ENCODE measurements at regions not wholly inside any gene's neighbourhood (a gene's known extent, or its start where the extent isn't known, plus 50 kb on each side); places are given as distances from the start of the nearest gene placed in this dataset.

GRCh38 chr12:59191372-59191771 is 271.1 kb upstream of the LRIG3 start (continued):
- TF ChIP-seq ZNF687 (IDR thresholded peaks at IDR 0.05), result no peak
- no peak for TF ChIP-seq HDAC6 (IDR thresholded peaks at IDR 0.05; ENCODE audit: unreplicated experiment)
- TF ChIP-seq SPI1 (IDR thresholded peaks at IDR 0.05; ENCODE audit: borderline replicate concordance, insufficient read depth, low read depth, low read length), result no peak
- TF ChIP-seq SP1 (IDR thresholded peaks at IDR 0.05; ENCODE audit: low read depth, low read length), result no peak
- no peak for TF ChIP-seq TBL1XR1 (IDR thresholded peaks at IDR 0.05; ENCODE audit: low read depth, low read length)
- TF ChIP-seq BMI1 (IDR thresholded peaks at IDR 0.05; ENCODE audit: borderline replicate concordance), result no peak

- no peaks in the 10 kb centered on the region for H3K79me2 ChIP-seq (ENCODE audit: control insufficient read depth, insufficient read depth, low read length)
- no peaks in the 10 kb centered on the region for H3K36me3 ChIP-seq (ENCODE audit: control insufficient read depth in 2 of 2, insufficient read depth in 2 of 2, low read length in 1 of 2)
- BruUV-seq (replicated peaks), result no TSS peak
- in situ Hi-C loops (cut with MboI) (no loop called here), intact Hi-C loops (cut with micrococcal nuclease; ENCODE audit: unreplicated experiment) (no loop called here)
- no peaks in the 10 kb centered on the region for H3K9me3 ChIP-seq (replicated peaks; ENCODE audit: control insufficient read depth, insufficient read depth, low read length)
- CTCF ChIA-PET, result no interaction called here
- no peak overlapping the region for H2AFZ ChIP-seq (ENCODE audit: control insufficient read depth, low read depth, low read length)
- 0% methylated on average over 3 of the region's 3 CpGs for WGBS (ENCODE audit: insufficient coverage, insufficient replicate concordance, low lambda C conversion rate, missing lambda C conversion rate)
- no peak overlapping the region for H3K27ac ChIP-seq (ENCODE audit: control insufficient read depth, insufficient read depth)
- SMC1A ChIA-PET (ENCODE audit: uncharacterized antibody, unreplicated experiment), result no interaction called here
- RAD21 ChIA-PET (ENCODE audit: unreplicated experiment), result no interaction called here
- POLR2A ChIA-PET, result no interaction called here
- H4K20me1 ChIP-seq (ENCODE audit: control insufficient read depth, insufficient read depth), result no peaks in the 10 kb centered on the region
- ATAC-seq, result no peak
- H3K4me3 ChIP-seq, result no peak overlapping the region
- no peak overlapping the region for H3K9ac ChIP-seq (ENCODE audit: control insufficient read depth, insufficient read depth, low read length)
- no peak overlapping the region for H3K4me2 ChIP-seq (ENCODE audit: control insufficient read depth, insufficient read depth)
- DNase-seq (ENCODE audit: low read depth, low spot score), result no peak
- no peak for FAIRE-seq
- no peaks in the 10 kb centered on the region for H3K27me3 ChIP-seq (replicated peaks in 1 of 2; ENCODE audit: control insufficient read depth in 2 of 2, insufficient read depth in 2 of 2, low read length in 1 of 2)
- H3K4me1 ChIP-seq (ENCODE audit: control insufficient read depth, insufficient read depth, low read length), result no peaks in the 10 kb centered on the region
- TF ChIP-seq CBX3 (IDR thresholded peaks at IDR 0.05; ENCODE audit: borderline replicate concordance, low read depth) (no peak), RELB (IDR thresholded peaks at IDR 0.05; ENCODE audit: low read depth) (no peak), IKZF2 (IDR thresholded peaks at IDR 0.05) (no peak), ATF3 (IDR thresholded peaks at IDR 0.05; ENCODE audit: borderline replicate concordance, extremely low read depth, low read depth, low read length) (no peak), NKRF (conservative IDR thresholded peaks at IDR 0.05) (no peak), SUZ12 (IDR thresholded peaks at IDR 0.05; ENCODE audit: unreplicated experiment) (no peak)
Measured at GRCh38 chr12:59186451-59186850, 266.1 kb upstream of the LRIG3 start.

Measured in GM12878 (cell line).